ACHN (cell line): ENCODE measurements at regions not wholly inside any gene's neighbourhood (a gene's known extent, or its start where the extent isn't known, plus 50 kb on each side); places are given as distances from the start of the nearest gene placed in this dataset.
"Not testable (repeated sequence)": the region's sequence is repeated elsewhere in the genome, so short reads cannot be mapped to it uniquely, and the experiment has no call there.

Experiments used
- DNase-seq: peaks from one replicate; pipeline ENCODE4 v3.0.0-alpha.2; 2015
- in situ Hi-C: cut with HindIII; loops from 2 replicates; pipeline ENCODE4 v1.10.0; 2017; ENCODE audit warnings: low sequenced_read_pairs, low pct_ligation_motif_present, low pct_unique_long_range_greater_than_20kb

DNA sequence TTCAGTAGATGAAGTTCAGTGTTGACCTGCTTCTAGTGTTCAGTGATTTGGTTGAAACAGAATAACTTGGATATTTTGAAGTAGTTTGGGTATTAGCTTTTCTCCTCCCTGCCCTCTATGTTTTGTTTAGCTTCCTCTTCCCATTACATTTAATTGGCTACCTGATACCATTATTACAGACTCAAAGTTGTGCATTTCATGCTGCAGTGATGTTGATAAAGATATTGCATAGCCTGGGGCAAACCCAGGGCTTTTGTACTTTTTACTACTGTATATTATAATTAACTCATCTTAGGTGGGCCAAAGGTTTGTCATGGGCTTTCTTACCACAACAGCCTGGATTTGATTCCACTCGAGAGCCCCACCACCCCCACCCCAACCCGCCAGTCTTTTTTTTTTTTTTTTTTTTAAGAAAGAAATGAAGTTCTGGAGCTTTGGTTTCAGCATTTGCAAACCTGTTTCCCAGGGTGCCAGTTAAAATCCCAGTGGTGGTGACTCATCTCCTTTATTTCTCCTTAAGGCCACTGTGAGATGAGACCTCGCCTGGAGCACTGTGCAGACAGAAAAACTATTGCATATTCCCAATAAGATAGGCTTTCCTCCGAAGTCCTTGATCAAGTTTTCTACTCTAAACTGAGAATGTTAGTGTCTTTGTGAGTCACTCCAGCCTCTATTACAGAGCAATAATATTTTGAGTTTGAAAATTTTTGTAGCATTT, 393.7 kb upstream of the FANCL start:
- DNase-seq = no peak
- in situ Hi-C loops = no loop called here

DNA sequence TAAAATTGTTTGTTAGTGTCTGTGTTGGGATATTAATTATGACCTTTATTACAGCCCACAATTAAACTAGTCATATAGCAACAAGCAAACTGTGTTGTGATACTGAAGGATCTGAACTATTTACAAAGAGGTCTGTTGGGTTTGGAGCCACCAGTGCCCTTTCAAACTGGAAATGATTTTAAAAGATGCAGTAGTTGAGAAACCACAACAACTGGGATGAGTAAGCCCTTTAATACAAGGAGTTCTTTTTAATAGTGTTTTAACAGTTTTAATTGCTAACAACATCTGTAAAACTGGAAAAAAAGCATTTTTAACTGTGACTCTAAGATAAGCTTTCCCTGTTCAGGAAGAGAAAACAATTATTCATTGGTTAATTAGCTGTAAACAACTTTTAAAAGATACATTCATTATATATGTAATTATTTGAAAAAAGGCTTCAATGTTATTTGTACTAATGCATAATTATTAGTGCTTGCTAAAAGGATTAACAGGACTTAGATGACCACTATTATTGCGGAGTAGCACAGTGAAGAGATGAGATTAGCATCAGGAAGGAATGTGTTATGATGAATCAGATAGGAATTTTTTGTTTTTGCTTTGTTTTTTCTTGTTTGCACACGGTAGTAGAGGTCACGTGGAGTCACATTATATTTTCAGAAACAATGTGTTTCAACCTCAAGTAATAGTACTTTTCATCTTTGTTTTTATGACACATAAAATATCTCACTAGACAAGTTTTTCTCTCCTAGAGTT, 392.7 kb upstream of the FANCL start:
- in situ Hi-C loops = no loop called here
- peak; percentile 64 for DNase-seq

DNA sequence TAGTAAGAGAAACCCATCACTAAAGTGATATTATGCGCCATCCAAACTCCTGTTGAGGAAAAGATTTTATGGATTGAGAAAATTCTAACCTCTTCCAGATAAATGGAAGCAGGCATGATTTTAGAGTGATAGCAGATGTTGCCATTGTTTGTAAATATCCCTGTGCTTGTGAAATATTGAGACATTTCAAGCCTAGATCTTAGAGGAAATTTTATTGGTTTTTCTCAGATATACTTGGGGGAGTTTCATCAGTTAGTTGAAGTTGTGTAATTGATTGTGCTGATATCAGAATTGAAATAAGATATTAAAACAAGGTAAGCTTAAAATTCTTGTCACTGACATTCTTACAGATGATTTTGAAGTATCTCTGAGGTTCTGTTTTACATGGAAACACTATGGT, 390.9 kb upstream of the FANCL start:
- DNase-seq = no peak
- in situ Hi-C loops = no loop called here

DNA sequence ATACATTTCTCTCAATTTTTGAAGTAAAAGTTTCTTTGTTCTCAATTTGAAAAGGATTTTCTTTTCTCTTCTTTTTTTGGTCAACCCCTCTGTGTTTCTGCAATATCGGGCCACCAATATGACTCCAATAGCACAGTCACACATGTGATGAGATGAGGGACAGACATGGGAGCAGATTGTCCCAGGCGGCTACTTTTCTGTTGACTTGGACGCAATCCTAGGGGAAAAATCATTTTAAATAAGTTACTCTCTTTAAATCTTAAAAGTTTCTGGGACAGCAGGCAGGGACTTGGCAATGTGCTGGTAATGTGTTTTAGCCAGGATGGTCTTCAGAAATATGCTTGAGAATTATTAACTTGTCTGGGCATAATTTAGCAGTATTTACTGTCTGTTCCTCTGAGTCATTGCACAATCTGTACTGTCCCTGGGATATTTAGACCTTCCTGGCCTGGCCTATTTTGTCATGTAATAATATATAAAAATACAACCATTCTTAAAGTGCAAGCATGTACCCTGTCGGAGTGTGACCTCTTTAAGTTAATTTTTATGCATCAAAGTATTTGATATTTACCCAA, 388.5 kb upstream of the FANCL start:
- DNase-seq = no peak
- in situ Hi-C loops = no loop called here

DNA sequence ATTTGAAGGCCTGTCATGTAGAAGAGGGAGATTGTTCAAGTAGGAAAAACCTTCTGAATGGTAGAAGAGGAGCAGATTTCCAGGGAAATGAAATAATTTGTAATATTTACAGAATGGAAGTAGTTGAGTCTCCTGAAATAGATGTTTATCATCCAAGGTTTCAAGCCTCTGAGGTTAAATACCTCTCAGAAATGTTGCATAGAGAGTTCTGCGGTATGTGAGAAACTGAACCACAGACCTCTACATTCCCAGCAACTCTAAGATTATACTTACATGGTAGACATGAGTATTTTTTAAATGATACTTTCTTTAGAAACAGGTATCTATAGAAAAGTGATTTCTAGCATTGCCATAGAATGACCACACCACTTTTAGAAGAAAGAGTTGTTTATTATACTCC, 379.8 kb upstream of the FANCL start:
- DNase-seq = no peak
- in situ Hi-C loops = no loop called here

DNA sequence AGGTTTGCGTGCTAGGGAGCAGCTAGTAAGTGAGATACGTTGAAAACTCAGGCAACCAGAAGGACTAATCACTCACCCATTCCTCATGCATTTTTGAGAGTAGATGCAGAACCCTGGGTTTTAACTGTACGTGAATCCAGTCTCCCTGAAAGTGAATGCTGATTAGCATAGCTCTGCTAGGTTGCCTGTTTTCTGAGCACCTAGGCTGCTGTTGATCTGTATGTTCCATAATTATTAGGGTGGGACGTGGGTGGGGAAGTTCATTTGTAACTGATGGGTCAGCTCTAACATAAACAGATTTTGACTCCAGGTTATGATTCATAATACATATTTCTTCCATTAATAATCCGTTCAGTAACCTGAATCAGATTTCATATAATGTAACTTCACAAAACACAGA, 379.0 kb upstream of the FANCL start:
- DNase-seq = no peak
- in situ Hi-C loops = no loop called here

DNA sequence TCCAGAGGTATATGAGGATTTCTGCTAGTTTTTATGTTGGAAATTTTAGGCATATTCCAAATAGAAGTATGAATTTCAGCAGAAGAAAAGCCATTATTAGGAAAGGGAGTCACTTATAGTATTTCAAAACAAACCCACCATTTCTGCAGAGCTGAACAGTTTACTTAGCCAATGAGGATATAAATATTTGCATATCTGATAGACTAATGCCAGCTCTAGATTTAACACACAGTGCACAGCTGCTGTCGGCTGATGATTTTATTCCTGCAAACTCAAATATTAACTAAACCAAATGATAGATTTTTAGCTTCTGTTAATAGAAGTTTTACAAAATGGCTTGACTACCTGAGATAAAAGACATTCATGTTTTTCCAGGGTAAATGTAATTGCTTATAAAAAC, 375.8 kb upstream of the FANCL start:
- no peak for DNase-seq
- in situ Hi-C loops = no loop called here

DNA sequence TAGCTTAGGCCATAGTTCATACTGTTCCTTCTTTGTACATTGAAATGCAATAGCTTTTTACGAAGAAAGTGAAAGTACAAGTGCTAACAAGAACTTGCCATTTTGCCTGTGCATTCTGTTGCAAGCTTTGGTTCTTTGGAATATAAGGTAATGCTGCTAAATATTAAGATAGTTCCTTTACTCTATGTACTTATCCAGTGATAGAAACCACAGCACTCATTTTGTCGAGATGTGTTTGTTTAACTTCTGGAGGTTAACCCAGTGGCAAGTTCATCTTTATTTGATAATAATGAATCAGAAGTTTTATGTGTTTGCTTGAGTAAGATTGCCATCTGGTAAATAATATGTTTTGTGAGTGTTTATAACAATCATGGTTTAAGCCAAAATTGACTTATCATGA, 373.1 kb upstream of the FANCL start:
- in situ Hi-C loops = no loop called here
- no peak for DNase-seq

DNA sequence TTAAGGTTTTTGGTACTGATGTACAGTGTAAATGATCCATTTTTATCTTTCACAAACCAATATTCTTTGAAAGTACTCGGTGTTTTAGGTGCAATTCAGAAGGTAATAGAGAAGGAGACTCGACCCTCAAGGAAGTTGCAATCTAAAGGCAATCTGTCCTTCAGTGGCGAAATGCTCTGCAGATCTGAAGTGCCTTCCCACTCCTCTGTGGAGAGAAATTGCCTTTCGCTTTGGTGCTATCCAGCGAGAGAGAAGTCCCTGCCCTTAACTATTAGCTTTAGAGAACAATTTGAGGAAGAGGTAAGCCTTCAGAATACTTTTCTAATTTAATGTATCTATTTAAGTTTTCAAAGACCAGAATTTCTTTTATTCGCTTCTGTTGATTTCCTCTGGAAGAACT, 371.8 kb upstream of the FANCL start:
- in situ Hi-C loops = no loop called here
- no peak for DNase-seq

DNA sequence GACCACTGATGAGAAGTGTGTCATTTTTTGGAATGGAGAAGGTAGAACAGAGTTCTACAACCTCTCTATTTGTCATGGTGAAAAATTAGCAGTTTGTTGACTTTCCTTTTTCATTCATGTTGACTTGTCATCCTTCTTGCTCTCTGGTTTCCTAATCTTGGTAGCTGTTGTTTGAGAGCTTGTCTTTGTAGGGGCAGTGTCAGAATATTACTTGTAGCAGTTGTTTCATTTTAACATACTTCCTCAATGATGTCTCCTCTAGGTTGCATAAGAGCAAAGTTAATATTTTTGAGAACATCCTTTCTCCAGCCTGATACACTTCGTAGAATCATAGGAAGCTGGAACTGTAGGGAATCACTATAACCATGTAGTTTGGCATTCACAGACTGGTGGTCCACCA, 368.2 kb upstream of the FANCL start:
- in situ Hi-C loops = no loop called here
- DNase-seq = no peak

DNA sequence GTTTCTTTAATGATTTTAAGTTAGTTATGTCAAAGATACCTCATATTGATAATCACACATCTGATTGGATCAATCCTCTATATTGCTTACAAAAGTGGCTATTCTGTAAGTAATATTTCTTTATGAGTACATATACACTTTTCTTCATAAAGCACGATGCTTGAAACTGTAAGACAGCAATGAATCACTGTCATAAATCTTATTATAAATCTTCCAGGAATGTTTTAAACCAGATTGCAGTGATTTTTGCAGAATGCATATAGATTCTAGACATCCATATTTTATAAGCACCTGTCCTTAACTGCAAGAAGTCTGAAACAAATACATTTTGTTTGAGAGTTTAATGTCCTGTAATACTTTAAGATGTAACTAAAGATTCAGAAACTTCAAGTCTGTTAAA, 367.0 kb upstream of the FANCL start:
- DNase-seq = no peak
- in situ Hi-C loops = no loop called here

DNA sequence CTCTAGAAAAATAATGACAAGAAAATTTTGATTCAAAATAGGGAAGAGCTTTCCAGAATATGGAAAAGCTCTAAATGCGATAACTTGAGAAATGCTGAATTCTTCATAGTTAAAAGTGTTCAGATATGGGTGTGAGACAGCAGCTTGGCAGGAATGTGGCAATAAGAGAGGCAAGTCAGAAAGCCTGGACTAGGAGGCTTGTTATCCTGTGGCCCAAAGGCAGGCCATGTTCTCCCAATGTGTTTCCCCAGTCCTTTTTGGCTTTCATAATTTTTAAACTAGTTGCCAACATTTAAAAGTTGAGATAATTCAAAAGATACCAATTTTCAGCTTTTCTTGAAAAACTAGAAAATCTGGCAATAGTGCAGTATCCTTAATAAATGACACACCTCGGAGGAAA, 366.3 kb upstream of the FANCL start:
- in situ Hi-C loops = no loop called here
- no peak for DNase-seq

DNA sequence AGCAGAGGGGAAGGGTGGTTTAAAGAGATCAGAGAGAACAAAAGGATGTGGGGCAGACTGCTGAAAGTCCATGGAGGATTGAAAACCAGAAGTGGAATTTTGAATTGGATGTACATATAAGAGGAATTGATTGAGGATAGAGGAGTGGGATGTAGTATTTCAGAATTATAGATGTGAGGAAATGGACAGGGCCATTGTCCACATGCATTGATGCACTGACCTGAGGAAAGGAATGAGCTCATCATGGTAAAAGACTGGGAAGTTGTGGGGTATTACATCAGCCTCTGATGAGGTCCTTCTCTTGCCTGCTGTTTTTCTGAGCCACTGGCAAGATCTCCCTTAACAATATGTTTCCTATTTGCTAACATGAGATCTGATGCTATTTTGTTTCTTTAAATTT, 365.7 kb upstream of the FANCL start:
- in situ Hi-C loops = no loop called here

DNA sequence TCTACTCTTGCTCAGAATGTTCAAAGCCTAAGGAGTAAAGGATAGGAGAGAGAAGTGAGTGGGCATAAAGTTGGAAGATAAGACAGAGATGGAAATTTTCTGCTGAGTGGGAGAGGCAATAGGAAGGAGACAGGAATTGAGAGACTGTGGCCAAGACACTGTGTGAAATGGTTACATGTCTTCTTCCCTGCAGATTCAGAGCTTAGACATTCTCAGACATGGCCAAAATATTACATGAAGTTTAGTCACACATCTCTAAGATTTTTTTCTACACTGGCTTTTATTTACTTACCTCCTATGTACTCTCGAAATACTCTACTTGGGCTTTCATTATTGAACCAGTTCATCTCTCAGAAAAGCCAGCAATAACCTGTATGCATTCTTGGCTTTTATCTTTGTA, 363.0 kb upstream of the FANCL start:
- in situ Hi-C loops = no loop called here
- DNase-seq = no peak

More for the DNA sequence above, 365.7 kb upstream of the FANCL start:
- DNase-seq = no peak

DNA sequence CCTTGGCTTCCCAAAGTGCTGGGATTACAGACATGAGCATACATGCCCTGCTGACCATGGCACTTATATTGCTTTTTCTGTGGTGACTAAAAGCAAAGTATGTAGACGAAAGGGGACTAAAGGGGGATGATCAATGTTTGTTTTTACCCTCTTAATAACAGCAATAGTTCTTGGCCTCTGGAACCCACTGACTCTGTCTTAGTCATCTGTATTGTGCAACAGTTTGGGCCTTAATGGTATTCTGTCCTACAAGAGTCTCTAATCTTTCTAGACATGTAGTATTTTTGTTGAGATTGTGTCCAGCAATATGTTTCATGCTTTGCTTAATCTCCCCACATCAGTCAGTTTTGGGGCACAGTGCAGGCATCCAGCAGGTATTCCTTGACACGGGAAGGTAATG, 359.9 kb upstream of the FANCL start:
- DNase-seq = no peak
- in situ Hi-C loops = no loop called here

DNA sequence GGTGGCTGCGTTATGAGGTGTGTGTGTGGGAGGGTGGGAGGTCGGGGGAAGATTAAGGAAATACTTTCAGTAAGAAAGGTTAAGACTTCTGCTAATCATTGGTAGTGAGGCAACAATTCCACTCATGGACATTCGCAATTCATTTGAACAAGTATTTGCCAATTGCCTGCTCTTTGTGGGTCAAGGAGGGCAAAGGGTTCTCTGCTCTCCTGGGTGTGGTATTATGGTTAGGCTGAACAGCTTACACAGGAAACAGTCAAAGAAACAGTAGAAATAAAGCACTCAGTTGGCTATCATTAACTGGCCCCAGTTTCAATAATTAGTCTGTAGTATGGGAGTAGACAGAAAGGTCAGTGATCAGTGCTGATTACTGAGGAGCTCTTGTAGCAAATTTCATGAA, 357.0 kb upstream of the FANCL start:
- DNase-seq = no peak
- in situ Hi-C loops = no loop called here

DNA sequence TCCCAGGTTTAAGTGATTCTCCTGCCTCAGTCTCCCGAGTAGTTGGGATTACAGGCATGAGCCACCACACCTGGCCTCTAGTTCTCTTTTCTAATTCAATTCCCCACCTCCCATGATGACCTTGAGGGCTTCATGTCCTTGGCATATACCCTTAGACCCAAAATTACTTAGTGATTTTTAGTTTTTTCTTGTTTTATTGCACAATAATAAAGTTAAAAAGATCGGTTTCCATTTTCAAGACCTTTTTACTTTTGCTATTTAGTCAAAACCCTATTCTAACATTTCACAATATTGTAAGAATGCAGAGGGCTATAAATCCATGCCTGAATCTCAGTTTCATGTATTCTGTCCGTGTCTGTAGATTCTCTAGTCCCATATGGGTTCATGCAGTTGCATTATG, 354.6 kb upstream of the FANCL start:
- in situ Hi-C loops = no loop called here
- no peak for DNase-seq

DNA sequence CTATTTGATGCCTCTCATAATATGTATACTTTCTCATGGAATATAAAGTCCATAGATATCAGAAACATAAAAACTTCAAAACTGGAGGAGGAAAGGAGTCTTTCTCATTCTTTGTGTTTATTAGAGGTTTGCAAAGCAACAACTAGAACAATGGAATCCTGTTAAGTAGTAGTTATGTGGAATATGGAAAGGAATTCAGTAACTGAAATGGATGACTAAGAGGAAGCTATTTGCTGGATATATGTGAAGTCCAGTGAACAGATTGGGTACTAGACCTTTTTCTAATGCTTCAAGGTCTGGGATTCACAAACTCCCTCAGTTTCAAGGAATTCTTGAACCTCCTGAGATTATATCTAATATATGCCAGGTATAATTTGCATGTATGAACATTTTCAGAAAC, 353.6 kb upstream of the FANCL start:
- in situ Hi-C loops = no loop called here
- no peak for DNase-seq

DNA sequence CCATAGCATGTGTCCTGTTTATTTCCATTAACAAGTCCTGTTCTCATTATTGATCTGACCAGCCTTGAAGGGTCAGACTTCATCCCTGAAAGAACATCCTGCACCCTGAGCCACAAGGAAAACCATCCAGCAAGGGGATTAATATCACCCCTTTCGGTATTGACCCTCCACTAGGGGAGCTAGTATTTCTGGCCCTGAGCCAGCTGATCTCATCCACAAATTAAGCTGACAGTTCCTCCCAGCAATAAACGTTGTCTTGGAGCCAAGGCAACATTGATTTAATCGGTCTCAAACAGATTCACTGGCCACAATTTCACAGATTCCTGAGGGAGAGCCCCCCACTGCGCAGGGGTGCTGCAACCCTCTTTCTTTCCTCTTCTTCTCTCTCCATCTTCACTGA, 353.1 kb upstream of the FANCL start:
- DNase-seq = peak; percentile 13
- in situ Hi-C loops = no loop called here

DNA sequence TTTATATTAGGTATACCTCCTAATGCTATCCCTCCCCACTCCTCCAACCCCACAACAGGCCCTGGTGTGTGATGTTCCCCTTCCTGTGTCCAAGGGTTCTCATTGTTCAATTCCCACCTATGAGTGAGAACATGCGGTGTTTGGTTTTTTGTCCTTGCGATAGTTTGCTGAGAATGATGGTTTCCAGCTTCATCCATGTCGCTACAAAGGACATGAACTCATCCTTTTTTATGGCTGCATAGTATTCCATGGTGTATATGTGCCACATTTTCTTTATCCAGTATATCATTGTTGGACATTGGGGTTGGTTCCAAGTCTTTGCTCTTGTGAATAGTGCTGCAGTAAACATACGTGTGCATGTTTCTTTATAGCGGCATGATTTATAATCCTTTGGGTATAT, 345.1 kb upstream of the FANCL start:
- in situ Hi-C loops, DNase-seq: not testable (repeated sequence)
